ENCODE measurements at regions not wholly inside any gene's neighbourhood (a gene's known extent, or its start where the extent isn't known, plus 50 kb on each side); places are given as distances from the start of the nearest gene placed in this dataset.

DNA sequence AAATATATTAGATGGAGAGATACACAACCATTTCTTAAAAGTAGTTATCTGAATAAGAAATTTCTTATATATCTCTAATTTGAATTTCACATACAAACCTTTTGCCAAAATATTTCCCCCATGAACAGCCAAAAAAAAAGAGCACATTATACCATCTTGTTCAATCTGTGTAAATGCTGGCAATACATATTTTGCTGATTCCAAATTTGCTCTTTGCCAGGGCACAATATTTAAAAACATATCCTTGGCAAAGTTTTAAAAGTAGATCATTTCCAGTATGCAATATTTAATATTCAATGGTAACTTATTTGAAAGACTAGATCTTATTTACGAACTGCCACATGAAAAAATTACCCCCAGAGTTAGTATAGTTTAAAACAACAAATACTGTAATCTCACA is 204.2 kb downstream of the CBLN2 start:
- TF ChIP-seq, protein P1, sequence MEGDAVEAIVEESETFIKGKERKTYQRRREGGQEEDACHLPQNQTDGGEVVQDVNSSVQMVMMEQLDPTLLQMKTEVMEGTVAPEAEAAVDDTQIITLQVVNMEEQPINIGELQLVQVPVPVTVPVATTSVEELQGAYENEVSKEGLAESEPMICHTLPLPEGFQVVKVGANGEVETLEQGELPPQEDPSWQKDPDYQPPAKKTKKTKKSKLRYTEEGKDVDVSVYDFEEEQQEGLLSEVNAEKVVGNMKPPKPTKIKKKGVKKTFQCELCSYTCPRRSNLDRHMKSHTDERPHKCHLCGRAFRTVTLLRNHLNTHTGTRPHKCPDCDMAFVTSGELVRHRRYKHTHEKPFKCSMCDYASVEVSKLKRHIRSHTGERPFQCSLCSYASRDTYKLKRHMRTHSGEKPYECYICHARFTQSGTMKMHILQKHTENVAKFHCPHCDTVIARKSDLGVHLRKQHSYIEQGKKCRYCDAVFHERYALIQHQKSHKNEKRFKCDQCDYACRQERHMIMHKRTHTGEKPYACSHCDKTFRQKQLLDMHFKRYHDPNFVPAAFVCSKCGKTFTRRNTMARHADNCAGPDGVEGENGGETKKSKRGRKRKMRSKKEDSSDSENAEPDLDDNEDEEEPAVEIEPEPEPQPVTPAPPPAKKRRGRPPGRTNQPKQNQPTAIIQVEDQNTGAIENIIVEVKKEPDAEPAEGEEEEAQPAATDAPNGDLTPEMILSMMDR (IDR thresholded peaks at IDR 0.05) = no peak
- no peak for TF ChIP-seq POLR2A (IDR thresholded peaks at IDR 0.05)

Measured in uterus (tissue), 2 donors.